Large intestine (tissue), 3 donors: ENCODE measurements at regions not wholly inside any gene's neighbourhood (a gene's known extent, or its start where the extent isn't known, plus 50 kb on each side); places are given as distances from the start of the nearest gene placed in this dataset.
"Not testable (repeated sequence)": the region's sequence is repeated elsewhere in the genome, so short reads cannot be mapped to it uniquely, and the experiment has no call there.

ENCODE experiments used
- DNase-seq, 2 donors: peaks; one replicate each; pipeline versions ENCODE4 v3.0.0 to v3.0.0-alpha.2; 2013
- H3K27ac ChIP-seq: one replicate; pipeline ENCODE4 v1.5.1; 2013; ENCODE audit warnings: low read length
- H3K27me3 ChIP-seq: 2 replicates; pipeline ENCODE4 v1.6.1; 2013; ENCODE audit warnings: low read length; ENCODE audit not compliant: control insufficient read depth, insufficient read depth
- H3K36me3 ChIP-seq: 2 replicates; pipeline ENCODE4 v1.6.1; 2013; ENCODE audit warnings: low read length; ENCODE audit not compliant: control insufficient read depth, insufficient read depth
- H3K4me1 ChIP-seq: one replicate; pipeline ENCODE4 v1.6.1; 2013; ENCODE audit warnings: low read length; ENCODE audit not compliant: control insufficient read depth, insufficient read depth
- H3K4me3 ChIP-seq: one replicate; pipeline ENCODE4 v1.5.1; 2013; ENCODE audit warnings: low read length
- H3K9me3 ChIP-seq: one replicate; pipeline ENCODE4 v1.6.1; 2013; ENCODE audit warnings: mild to moderate bottlenecking, low read depth, low read length, moderate library complexity; ENCODE audit not compliant: control insufficient read depth
- WGBS: methylation state at CpG from one replicate; pipeline ENCODE4 v1.1.5; 2013; ENCODE audit warnings: low lambda C conversion rate; ENCODE audit not compliant: insufficient coverage; 5-methylcytosine and 5-hydroxymethylcytosine counted together

DNA sequence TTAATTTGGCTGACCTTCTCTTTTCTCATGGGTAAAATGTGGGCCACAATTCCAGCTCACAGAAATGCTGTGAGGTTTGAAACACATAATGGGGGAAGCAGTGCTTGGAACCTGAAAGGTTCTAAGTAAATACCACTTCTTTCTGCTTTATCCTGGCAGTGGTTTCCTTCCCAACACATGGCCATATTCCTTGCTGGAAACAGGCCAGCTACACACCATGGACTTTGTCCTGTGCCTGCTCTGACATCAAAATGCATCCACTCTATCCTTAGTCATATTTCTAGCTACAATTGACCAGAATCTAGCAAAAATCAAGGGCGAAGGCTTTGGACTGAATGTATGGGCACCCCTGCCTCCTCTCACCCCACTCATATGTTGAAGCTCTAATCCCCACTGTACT, 93.1 kb upstream of the TRPC7 start:
- H3K27ac ChIP-seq: no peak overlapping the region
- no peaks in the 10 kb centered on the region for H3K4me1 ChIP-seq
- H3K4me3 ChIP-seq: no peak overlapping the region
- WGBS: no CpG with 5 or more reads among the region's 1 CpG
- no peaks in the 10 kb centered on the region for H3K36me3 ChIP-seq
- H3K9me3 ChIP-seq: no peaks in the 10 kb centered on the region
- DNase-seq: no peak
- H3K27me3 ChIP-seq: no peaks in the 10 kb centered on the region

DNA sequence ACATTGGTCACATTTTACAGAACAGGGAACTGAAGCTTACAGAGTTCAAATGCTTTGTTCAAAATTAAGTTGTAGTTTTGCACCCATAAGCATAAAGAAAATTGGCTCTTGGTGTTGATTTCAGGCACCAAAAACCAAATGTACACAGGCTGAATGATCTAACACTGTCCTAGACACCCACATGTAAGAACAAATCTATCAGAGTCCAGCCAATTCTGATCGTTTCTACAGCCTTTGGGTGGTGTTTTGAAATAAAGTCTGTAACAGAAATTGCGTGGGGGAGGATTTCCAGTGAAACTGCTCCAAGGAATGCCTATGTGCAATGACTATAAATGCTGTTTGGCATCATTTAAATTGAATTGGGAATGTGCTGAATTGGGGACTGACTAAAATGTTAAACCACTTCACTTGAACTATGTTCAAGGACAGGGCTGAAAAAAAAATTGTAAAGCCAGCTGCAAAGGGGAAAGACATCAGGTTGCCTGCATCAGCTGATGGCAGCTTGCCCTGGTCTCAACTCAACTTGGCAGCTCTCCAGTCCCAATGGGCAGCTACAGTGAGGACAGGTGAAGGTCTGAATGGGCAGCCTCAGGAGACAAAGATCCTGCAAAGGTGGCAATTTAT, 92.2 kb upstream of the TRPC7 start:
- no CpG with 5 or more reads among the region's 2 CpGs for WGBS
- Histone ChIP-seq H3K27ac (no peak overlapping the region), H3K27me3 (no peaks in the 10 kb centered on the region), H3K36me3 (no peaks in the 10 kb centered on the region), H3K4me3 (no peak overlapping the region), H3K9me3 (no peaks in the 10 kb centered on the region), H3K4me1 (no peaks in the 10 kb centered on the region)
- DNase-seq: no peak

DNA sequence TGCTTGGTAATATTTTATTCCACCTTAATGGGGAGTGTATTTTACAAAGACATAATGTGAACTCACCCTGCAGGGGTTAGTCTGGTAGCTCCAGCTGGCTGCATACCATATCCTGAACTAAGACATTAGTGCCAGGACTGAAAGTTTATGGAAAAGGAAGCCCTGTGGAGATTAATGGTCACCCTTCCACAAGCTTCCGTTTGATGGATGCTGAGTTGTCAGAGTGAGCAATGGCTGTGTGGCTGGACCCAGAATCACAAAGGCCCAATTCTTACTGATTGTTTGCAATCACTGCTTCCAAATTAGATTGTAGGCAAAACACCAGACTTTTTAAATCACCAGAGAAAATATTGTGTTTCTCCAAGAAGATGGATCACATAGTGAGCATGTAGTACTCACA, 90.1 kb upstream of the TRPC7 start:
- no peaks in the 10 kb centered on the region for H3K4me1 ChIP-seq
- no CpG with 5 or more reads among the region's 1 CpG for WGBS
- no peaks in the 10 kb centered on the region for H3K27me3 ChIP-seq
- no peak overlapping the region for H3K4me3 ChIP-seq
- no peaks in the 10 kb centered on the region for H3K9me3 ChIP-seq
- H3K27ac ChIP-seq: no peak overlapping the region
- H3K36me3 ChIP-seq: no peaks in the 10 kb centered on the region
- no peak for DNase-seq

DNA sequence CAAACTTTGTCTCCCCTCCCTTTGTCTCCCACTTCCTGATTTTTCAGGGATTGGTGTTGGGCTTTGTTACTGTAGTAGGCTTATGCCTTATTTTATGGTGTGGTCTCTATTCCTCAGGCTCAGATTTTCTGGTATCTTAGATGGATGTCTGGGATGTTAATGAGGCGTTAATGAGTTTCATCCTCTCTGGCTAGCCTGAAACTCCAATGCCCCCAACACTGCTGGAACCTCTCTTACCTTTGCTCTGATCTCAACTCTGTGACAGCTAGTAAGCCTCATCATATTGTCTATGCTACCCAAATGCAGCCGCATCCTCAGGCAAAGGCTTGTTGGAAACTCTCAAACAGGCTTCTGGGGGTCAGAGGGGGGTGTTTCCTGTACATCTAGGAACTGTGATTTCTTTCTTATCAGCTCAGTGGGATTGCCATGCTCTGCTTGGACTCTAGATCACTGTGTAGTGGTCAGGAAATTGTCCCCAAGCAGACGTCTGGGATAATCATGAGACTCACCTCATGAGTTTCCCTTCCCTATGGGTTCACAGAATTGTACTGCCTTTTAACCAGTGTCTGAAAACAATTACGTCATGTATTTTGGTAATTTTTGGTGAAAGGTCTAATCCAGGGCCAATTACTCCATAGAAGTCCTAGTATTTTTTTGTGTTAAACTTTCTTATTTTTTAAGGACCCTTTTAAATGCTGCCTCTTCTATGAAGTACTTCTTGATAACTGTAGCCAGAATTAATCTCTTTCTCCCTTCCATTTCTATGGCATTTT, 88.8 kb upstream of the TRPC7 start:
- no CpG with 5 or more reads among the region's 4 CpGs for WGBS

DNA sequence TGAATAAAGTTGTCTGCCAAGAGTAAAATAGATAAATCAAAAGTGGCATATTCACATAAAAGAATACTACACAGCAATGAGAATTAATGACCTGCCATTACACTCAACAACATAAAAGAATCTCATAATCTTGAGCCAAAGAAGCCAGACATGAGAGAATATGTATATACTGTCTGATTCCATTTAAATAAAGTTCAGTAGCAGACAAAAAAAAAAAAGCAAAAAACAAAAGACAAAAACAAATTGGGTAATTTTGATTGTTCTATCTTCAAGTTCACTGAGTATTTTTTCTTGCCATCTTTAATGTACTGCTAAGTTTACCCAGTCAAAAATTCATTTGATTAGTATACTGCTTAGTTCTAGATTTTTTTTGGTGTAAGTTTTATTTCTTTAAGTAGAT, 87.9 kb upstream of the TRPC7 start:
- Histone ChIP-seq H3K27me3 (no peaks in the 10 kb centered on the region), H3K27ac (no peak overlapping the region), H3K4me1 (no peaks in the 10 kb centered on the region), H3K4me3 (no peak overlapping the region), H3K9me3 (no peaks in the 10 kb centered on the region), H3K36me3 (no peaks in the 10 kb centered on the region)
- no peak for DNase-seq

More for the DNA sequence above, 88.8 kb upstream of the TRPC7 start:
- no peak overlapping the region for H3K27ac ChIP-seq
- no peak for DNase-seq
- H3K9me3 ChIP-seq: no peaks in the 10 kb centered on the region
- no peaks in the 10 kb centered on the region for H3K27me3 ChIP-seq
- H3K36me3 ChIP-seq: no peaks in the 10 kb centered on the region
- no peak overlapping the region for H3K4me3 ChIP-seq
- H3K4me1 ChIP-seq: no peaks in the 10 kb centered on the region

DNA sequence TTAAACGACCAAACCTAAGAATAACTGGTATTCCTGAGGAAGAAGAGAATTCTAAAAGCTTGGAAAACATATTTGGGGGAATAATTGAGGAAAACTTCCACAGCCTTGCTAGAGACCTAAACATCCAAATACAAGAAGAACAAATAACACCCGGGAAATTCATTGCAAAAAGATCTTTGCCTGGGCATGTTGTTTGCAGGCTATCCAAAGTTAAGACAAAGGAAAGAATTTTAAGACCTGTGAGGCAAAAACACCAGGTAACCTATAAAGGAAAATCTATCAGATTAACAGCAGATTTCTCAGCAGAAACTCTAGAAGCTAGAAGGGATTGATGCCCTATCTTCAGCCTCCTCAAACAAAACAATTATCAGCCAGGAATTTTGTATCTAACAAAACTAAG, 82.2 kb upstream of the TRPC7 start:
- not testable (repeated sequence) for H3K27ac ChIP-seq, H3K9me3 ChIP-seq, H3K4me1 ChIP-seq, H3K36me3 ChIP-seq, DNase-seq, H3K27me3 ChIP-seq, H3K4me3 ChIP-seq
- 89% methylated on average over 1 of the region's 2 CpGs for WGBS

DNA sequence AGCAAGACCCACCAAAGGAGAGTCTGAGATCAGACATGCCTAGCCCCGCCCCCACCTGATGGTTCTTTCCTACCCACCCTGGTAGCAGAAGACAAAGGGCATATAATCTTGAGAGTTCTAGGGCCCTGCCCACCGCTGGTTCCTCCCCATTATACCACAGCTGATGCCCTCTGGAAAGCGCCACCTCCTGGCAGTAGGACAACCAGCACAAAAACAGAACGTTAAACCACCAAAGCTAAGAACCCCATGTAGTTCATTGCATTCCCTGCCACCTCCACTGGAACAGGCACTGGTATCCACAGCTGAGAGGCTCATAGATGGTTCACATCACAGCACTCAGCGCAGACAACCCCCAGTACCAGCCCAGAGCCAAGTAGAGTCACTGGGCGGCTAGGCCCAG, 81.2 kb upstream of the TRPC7 start:
- Histone ChIP-seq H3K4me1 (no peaks in the 10 kb centered on the region), H3K4me3 (no peak overlapping the region), H3K27me3 (no peaks in the 10 kb centered on the region), H3K27ac (no peak overlapping the region), H3K36me3 (no peaks in the 10 kb centered on the region), H3K9me3 (peaks cover 5% of the 10 kb centered on the region)
- DNase-seq: no peak
- WGBS: no CpG with 5 or more reads among the region's 6 CpGs

DNA sequence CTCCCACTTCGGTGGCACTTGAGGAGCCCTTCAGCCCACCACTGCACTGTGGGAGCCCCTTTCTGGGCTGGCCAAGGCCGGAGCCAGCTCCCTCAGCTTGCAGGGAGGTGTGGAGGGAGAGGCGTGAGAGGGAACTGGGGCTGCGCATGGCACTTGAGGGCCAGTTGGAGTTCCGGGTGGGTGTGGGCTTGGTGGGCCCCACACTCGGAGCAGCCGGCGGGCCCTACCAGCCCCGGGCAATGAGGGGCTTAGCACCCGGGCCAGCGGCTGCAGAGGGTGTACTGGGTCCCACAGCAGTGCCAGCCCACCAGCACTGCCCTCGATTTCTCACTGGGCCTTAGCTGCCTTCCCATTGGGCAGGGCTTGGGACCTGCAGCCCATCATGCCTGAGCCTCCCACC, 78.8 kb upstream of the TRPC7 start:
- not testable (repeated sequence) for H3K36me3 ChIP-seq, DNase-seq, H3K27me3 ChIP-seq, H3K4me3 ChIP-seq, H3K27ac ChIP-seq, H3K9me3 ChIP-seq, H3K4me1 ChIP-seq
- no CpG with 5 or more reads among the region's 12 CpGs for WGBS

DNA sequence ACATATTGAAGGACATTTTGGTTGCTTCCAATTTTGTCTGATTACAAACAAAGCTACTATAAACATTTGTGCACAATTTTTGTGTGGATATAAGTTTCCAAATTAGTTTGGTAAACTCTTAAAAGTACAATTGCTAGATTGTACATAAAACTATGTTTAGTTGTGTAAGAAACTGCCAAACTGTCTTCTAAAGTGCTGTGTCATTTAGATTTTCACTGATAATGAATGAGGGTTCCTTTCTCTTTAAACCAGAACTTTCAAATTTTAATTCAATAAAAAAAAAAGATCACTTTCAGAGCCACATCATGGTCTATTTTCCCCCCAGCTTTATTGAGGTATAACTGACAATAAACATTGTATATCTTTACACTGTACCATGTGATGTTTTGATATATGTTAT, 74.0 kb upstream of the TRPC7 start:
- peaks cover 5% of the 10 kb centered on the region for H3K9me3 ChIP-seq
- no peaks in the 10 kb centered on the region for H3K4me1 ChIP-seq
- no peaks in the 10 kb centered on the region for H3K36me3 ChIP-seq
- H3K27ac ChIP-seq: no peak overlapping the region
- DNase-seq: no peak
- no peak overlapping the region for H3K4me3 ChIP-seq
- no peaks in the 10 kb centered on the region for H3K27me3 ChIP-seq

DNA sequence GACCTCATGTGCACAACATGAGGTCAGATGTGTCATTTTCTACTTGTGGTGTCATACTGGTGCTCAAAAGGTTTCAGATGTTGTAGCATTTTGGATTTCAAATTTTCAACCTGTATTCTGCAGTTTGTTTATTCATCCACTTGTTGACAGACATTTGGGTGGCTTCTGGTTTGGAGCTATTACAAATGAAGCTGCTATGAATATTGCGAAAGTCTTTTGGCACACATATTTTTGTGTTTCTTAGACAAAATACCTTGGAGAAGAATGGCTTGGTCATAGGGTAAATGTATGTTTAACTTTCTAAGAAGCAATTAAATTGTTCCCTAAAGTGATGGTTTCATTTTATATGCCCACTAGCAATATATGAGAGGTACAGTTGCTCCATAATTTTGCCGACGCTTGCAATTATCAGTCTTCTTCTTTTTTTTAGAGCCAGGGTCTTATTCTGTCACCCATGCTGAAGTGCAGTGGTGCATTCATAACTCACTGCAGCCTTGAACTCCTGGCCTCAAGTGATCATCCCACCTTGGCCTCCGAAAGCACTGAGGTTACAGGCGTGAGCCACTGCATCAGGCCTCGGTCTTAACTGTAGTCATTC, 70.7 kb upstream of the TRPC7 start:
- H3K4me1 ChIP-seq: no peaks in the 10 kb centered on the region
- no peak overlapping the region for H3K4me3 ChIP-seq
- WGBS: no CpG with 5 or more reads among the region's 6 CpGs
- DNase-seq: no peak
- H3K27me3 ChIP-seq: peaks cover 2% of the 10 kb centered on the region
- H3K9me3 ChIP-seq: no peaks in the 10 kb centered on the region
- no peak overlapping the region for H3K27ac ChIP-seq
- no peaks in the 10 kb centered on the region for H3K36me3 ChIP-seq

DNA sequence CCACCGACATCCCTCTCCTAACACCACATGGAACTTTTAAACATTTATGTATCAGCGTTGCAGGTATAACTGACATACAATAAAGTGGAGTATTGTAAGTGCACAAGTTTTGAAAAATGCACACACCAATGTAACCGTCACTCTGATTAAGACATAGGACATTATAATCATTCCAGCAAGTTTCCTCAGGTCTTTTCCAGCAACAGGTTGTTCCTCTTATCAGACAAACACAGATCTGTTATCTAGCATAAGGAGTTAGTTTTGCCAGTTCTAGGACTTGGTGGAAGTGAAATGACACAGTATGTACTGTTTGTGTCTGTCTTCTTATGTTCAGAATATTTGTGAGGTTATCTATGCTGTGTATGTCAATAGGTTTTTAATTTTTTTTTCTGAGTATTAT, 69.5 kb upstream of the TRPC7 start:
- Histone ChIP-seq H3K27ac (no peak overlapping the region), H3K4me3 (no peak overlapping the region), H3K9me3 (no peaks in the 10 kb centered on the region), H3K36me3 (no peaks in the 10 kb centered on the region), H3K4me1 (no peaks in the 10 kb centered on the region), H3K27me3 (peaks cover 2% of the 10 kb centered on the region)
- DNase-seq: no peak
- WGBS: 83% methylated on average over 1 of the region's 3 CpGs
